ENCODE measurements at regions not wholly inside any gene's neighbourhood (a gene's known extent, or its start where the extent isn't known, plus 50 kb on each side); places are given as distances from the start of the nearest gene placed in this dataset.

DNA sequence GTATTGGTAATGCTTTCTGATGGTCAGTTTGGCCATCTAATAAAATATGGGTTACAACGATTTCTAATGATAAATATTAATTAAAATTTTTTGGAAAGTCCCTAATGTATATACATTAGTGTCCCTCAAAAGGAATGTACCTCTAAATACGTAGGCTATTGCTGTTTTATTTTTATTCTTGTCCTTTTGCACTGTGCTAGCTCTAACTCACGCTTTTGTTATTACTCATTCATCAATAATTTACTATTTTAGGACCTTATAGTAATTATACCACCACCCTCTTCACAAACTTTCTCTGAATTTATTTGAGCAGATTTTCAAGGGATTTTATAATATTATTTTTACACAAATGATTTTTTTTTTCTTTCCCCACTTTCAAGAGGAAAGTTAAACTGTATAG is 795.9 kb upstream of the PCDH9 start:
- TF ChIP-seq EZH2 (IDR thresholded peaks at IDR 0.05; ENCODE audit: low read length, missing control alignments), result no peak
- TF ChIP-seq, protein P1, sequence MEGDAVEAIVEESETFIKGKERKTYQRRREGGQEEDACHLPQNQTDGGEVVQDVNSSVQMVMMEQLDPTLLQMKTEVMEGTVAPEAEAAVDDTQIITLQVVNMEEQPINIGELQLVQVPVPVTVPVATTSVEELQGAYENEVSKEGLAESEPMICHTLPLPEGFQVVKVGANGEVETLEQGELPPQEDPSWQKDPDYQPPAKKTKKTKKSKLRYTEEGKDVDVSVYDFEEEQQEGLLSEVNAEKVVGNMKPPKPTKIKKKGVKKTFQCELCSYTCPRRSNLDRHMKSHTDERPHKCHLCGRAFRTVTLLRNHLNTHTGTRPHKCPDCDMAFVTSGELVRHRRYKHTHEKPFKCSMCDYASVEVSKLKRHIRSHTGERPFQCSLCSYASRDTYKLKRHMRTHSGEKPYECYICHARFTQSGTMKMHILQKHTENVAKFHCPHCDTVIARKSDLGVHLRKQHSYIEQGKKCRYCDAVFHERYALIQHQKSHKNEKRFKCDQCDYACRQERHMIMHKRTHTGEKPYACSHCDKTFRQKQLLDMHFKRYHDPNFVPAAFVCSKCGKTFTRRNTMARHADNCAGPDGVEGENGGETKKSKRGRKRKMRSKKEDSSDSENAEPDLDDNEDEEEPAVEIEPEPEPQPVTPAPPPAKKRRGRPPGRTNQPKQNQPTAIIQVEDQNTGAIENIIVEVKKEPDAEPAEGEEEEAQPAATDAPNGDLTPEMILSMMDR (conservative IDR thresholded peaks at IDR 0.05 in 1 of 2, IDR thresholded peaks at IDR 0.05 in 1 of 2; ENCODE audit: low read depth in 1 of 2, low read length in 2 of 2), result no peak

All from fibroblast of lung (primary cell).